GM13977 (cell line): ENCODE measurements at regions not wholly inside any gene's neighbourhood (a gene's known extent, or its start where the extent isn't known, plus 50 kb on each side); places are given as distances from the start of the nearest gene placed in this dataset.

Source experiments
- DNase-seq: peaks from one replicate; pipeline ENCODE4 v3.0.0; 2012; ENCODE audit warnings: low spot score
- CTCF ChIP-seq: IDR thresholded peaks from 2 replicates; pipeline ENCODE4 v1.5.1; 2012; ENCODE audit warnings: mild to moderate bottlenecking, control low read depth; ENCODE audit not compliant: insufficient read depth; ENCODE audit errors: extremely low read depth, missing control alignments
- in situ Hi-C: fragments of 300-500 bp; cut with MboI; formaldehyde crosslinking; loops from one replicate; pipeline ENCODE4 v1.12.0; 2022; ENCODE audit warnings: low sequenced_read_pairs, low pct_unique_long_range_greater_than_20kb, mixed read lengths, inconsistent platforms; ENCODE audit not compliant: unreplicated experiment

GRCh38 chr3:194809382-194809781 lies 123.7 kb downstream of the FAM43A start:
- in situ Hi-C loops, result no loop called here
- DNase-seq, result no peak
- TF ChIP-seq CTCF, result no peak

- no peak for TF ChIP-seq CTCF
- DNase-seq, result no peak
- in situ Hi-C loops, result no loop called here
Measured at GRCh38 chr3:194810076-194810475, 124.4 kb downstream of the FAM43A start.

GRCh38 chr3:194811118-194811517 lies 125.4 kb downstream of the FAM43A start:
- in situ Hi-C loops, result no loop called here
- TF ChIP-seq CTCF, result no peak
- DNase-seq, result no peak

- in situ Hi-C loops, result no loop called here
- no peak for TF ChIP-seq CTCF
Measured at GRCh38 chr3:194812176-194812575, 126.5 kb downstream of the FAM43A start.

GRCh38 chr3:194814878-194815357 lies 129.2 kb downstream of the FAM43A start:
- no peak for TF ChIP-seq CTCF
- no peak for DNase-seq
- in situ Hi-C loops, result no loop called here

More at GRCh38 chr3:194812176-194812575, 126.5 kb downstream of the FAM43A start:
- no peak for DNase-seq

GRCh38 chr3:194816748-194817591 lies 131.3 kb downstream of the FAM43A start:
- no peak for TF ChIP-seq CTCF

More at GRCh38 chr3:194816748-194817591, 131.3 kb downstream of the FAM43A start:
- in situ Hi-C loops, result no loop called here
- no peak for DNase-seq
